ENCODE measurements at regions not wholly inside any gene's neighbourhood (a gene's known extent, or its start where the extent isn't known, plus 50 kb on each side); places are given as distances from the start of the nearest gene placed in this dataset.

DNA sequence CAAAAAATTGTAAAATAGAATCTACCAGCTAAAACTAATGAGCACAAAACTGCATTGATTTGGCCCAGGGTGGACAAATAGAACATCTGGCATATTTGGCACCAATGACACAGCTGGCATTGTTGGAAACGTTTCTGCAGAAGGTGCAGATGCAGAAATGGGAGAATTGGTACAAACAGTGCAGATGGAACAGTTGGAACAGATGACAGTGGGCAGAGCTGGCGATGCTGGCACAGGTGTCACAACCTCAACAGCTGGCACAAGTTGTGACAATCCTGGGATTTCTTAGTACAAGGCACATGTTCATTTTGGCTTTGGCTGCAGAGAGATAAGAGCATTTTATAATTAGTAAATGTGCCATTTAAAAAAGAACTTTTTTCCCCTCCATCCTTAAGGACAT, 91.1 kb upstream of the ZBTB18 start:
- TF ChIP-seq, protein P1, sequence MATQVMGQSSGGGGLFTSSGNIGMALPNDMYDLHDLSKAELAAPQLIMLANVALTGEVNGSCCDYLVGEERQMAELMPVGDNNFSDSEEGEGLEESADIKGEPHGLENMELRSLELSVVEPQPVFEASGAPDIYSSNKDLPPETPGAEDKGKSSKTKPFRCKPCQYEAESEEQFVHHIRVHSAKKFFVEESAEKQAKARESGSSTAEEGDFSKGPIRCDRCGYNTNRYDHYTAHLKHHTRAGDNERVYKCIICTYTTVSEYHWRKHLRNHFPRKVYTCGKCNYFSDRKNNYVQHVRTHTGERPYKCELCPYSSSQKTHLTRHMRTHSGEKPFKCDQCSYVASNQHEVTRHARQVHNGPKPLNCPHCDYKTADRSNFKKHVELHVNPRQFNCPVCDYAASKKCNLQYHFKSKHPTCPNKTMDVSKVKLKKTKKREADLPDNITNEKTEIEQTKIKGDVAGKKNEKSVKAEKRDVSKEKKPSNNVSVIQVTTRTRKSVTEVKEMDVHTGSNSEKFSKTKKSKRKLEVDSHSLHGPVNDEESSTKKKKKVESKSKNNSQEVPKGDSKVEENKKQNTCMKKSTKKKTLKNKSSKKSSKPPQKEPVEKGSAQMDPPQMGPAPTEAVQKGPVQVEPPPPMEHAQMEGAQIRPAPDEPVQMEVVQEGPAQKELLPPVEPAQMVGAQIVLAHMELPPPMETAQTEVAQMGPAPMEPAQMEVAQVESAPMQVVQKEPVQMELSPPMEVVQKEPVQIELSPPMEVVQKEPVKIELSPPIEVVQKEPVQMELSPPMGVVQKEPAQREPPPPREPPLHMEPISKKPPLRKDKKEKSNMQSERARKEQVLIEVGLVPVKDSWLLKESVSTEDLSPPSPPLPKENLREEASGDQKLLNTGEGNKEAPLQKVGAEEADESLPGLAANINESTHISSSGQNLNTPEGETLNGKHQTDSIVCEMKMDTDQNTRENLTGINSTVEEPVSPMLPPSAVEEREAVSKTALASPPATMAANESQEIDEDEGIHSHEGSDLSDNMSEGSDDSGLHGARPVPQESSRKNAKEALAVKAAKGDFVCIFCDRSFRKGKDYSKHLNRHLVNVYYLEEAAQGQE (IDR thresholded peaks at IDR 0.05; ENCODE audit: low read depth): no peak
- TF ChIP-seq TAF1 (IDR thresholded peaks at IDR 0.05; ENCODE audit: low read depth) (no peak), NFIC (IDR thresholded peaks at IDR 0.05) (no peak), FOXM1 (IDR thresholded peaks at IDR 0.05; ENCODE audit: borderline replicate concordance, low read depth) (no peak), CREB1 (IDR thresholded peaks at IDR 0.05; ENCODE audit: low read depth) (no peak), TCF12 (IDR thresholded peaks at IDR 0.05; ENCODE audit: low read depth) (no peak), EP300 (IDR thresholded peaks at IDR 0.05; ENCODE audit: borderline replicate concordance) (no peak), TEAD4 (IDR thresholded peaks at IDR 0.05) (no peak), YY1 (IDR thresholded peaks at IDR 0.05; ENCODE audit: low read depth) (no peak), ZBTB7A (IDR thresholded peaks at IDR 0.05; ENCODE audit: low read depth) (no peak), CEBPB (IDR thresholded peaks at IDR 0.05) (no peak)
- TF ChIP-seq, protein P2, sequence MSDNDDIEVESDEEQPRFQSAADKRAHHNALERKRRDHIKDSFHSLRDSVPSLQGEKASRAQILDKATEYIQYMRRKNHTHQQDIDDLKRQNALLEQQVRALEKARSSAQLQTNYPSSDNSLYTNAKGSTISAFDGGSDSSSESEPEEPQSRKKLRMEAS (IDR thresholded peaks at IDR 0.05): no peak

Measured in Ishikawa (cell line).